ENCODE measurements at regions not wholly inside any gene's neighbourhood (a gene's known extent, or its start where the extent isn't known, plus 50 kb on each side); places are given as distances from the start of the nearest gene placed in this dataset.
A peak's percentile ranks its signal among the peaks of the same experiment; 100 is the strongest.

DNA sequence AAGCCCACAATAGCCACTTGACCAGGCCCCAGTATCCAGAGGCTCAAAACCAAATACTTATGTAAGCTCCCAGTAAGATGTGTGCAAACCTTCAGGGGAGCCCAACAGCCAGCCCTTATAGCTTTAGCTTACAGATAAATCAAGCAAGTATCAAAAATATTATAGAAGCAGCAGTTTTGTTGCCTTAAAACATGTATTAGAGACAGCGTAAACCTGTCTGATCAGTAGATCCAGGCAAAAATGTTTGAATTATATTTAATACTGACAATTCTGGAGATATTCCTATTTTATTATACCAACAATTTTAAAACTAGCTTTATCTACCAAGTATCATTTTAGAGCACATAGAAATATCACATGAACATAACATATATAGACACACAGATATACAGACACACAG, 365.6 kb upstream of the KLF4 start:
- ChIA-PET CTCF (no interaction called here), POLR2A (no interaction called here), RAD21 (ENCODE audit: low non-redundant PET in 1 of 2, low total read pairs in 2 of 2, uncharacterized antibody in 2 of 2, unreplicated experiment in 2 of 2) (no interaction called here)
- intact Hi-C loops (cut with micrococcal nuclease): no loop called here
- DNase-seq (ENCODE audit: low read depth, low spot score): no peak
- H3K27ac ChIP-seq (ENCODE audit: low read depth, low read length): no peak overlapping the region
- H3K27me3 ChIP-seq (ENCODE audit: insufficient read depth, low read length): no peaks in the 10 kb centered on the region
- no peak overlapping the region for H3K9ac ChIP-seq (ENCODE audit: low read length)
- no peaks in the 10 kb centered on the region for H3K79me2 ChIP-seq (ENCODE audit: insufficient read depth, low read length)
- no peaks in the 10 kb centered on the region for H3K9me2 ChIP-seq (ENCODE audit: insufficient read depth)
- H3K4me3 ChIP-seq (replicated peaks in 1 of 2; ENCODE audit: low read depth in 1 of 2, low read length in 2 of 2): no peak overlapping the region
- TF ChIP-seq SRF (IDR thresholded peaks at IDR 0.05; ENCODE audit: low read depth) (no peak), JUND (IDR thresholded peaks at IDR 0.05) (no peak), SP1 (IDR thresholded peaks at IDR 0.05; ENCODE audit: low read depth) (no peak), CBX3 (IDR thresholded peaks at IDR 0.05; ENCODE audit: low read depth) (peak; percentile 94), ZBTB33 (IDR thresholded peaks at IDR 0.05; ENCODE audit: extremely low read depth, insufficient replicate concordance, low read length) (no peak)
- no TSS peak for BruUV-seq (replicated peaks)
- H3K4me2 ChIP-seq (ENCODE audit: low read length): no peak overlapping the region
- H3K36me3 ChIP-seq (ENCODE audit: control insufficient read depth in 1 of 2, insufficient read depth in 2 of 2, low read length in 2 of 2): no peaks in the 10 kb centered on the region; a peak in 1 of 4 replicates
- peaks cover 0 to 3% of the 10 kb centered on the region in 2 experiments; a peak in 1 of 4 replicates for H3K9me3 ChIP-seq (ENCODE audit: control insufficient read depth in 1 of 2, insufficient read depth in 1 of 2, low read depth in 1 of 2, low read length in 2 of 2)
- ATAC-seq: no peak
- no peak overlapping the region for H2AFZ ChIP-seq (ENCODE audit: low read depth, low read length, poor library complexity, severe bottlenecking)
- H4K20me1 ChIP-seq (ENCODE audit: insufficient read depth): no peaks in the 10 kb centered on the region
- no peaks in the 10 kb centered on the region for H3K4me1 ChIP-seq (ENCODE audit: control insufficient read depth in 1 of 2, insufficient read depth in 2 of 2, low read length in 2 of 2)

DNA sequence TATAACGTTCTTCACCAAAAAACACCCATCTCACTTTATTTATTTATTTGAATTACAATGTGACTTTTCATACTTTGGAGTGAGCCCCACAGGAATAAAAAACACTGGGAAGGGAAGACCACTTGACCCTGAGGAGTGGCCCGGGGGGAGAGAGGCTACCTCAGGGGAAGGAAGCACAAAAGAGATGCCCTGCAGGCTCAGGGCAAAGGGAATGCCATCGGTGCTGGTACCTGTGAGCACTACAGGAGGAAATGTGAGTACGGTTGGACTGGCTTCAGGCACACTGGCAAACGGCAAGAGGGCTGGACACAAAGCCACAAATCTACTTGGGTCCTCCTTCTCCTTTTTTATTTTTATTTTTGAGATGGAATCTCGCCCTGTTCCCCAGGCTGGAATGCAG, 363.9 kb upstream of the KLF4 start:
- Histone ChIP-seq H3K9me2 (ENCODE audit: insufficient read depth) (no peaks in the 10 kb centered on the region), H3K79me2 (ENCODE audit: insufficient read depth, low read length) (no peaks in the 10 kb centered on the region), H3K4me1 (ENCODE audit: control insufficient read depth in 1 of 2, insufficient read depth in 2 of 2, low read length in 2 of 2) (no peaks in the 10 kb centered on the region), H3K9ac (ENCODE audit: low read length) (no peak overlapping the region), H2AFZ (ENCODE audit: low read depth, low read length, poor library complexity, severe bottlenecking) (peak overlapping the region; percentile 16), H3K9me3 (ENCODE audit: control insufficient read depth in 1 of 2, insufficient read depth in 1 of 2, low read depth in 1 of 2, low read length in 2 of 2) (peaks cover 0 to 3% of the 10 kb centered on the region in 2 experiments; a peak in 1 of 4 replicates), H3K27ac (ENCODE audit: low read depth, low read length) (no peak overlapping the region), H3K4me3 (replicated peaks in 1 of 2; ENCODE audit: low read depth in 1 of 2, low read length in 2 of 2) (no peak overlapping the region), H3K27me3 (ENCODE audit: insufficient read depth, low read length) (no peaks in the 10 kb centered on the region), H3K4me2 (ENCODE audit: low read length) (no peak overlapping the region), H3K36me3 (ENCODE audit: control insufficient read depth in 1 of 2, insufficient read depth in 2 of 2, low read length in 2 of 2) (no peaks in the 10 kb centered on the region; a peak in 1 of 4 replicates), H4K20me1 (ENCODE audit: insufficient read depth) (no peaks in the 10 kb centered on the region)
- DNase-seq (ENCODE audit: low read depth, low spot score): no peak
- ChIA-PET RAD21 (ENCODE audit: low non-redundant PET in 1 of 2, low total read pairs in 2 of 2, uncharacterized antibody in 2 of 2, unreplicated experiment in 2 of 2) (interaction anchor here in 1 of 2 experiments (0.6 kb wide), 1 partner anchor 68 kb away, joined by 3 read pairs; no protein-coding TSS in a partner anchor), CTCF (no interaction called here), POLR2A (no interaction called here)
- BruUV-seq (replicated peaks): no TSS peak
- ATAC-seq: no peak
- intact Hi-C loops (cut with micrococcal nuclease): no loop called here
- TF ChIP-seq ELF1 (IDR thresholded peaks at IDR 0.05; ENCODE audit: borderline replicate concordance, low read depth): no peak
- TF ChIP-seq SIN3A (IDR thresholded peaks at IDR 0.05; ENCODE audit: low read depth): no peak
- TF ChIP-seq EGR1 (IDR thresholded peaks at IDR 0.05; ENCODE audit: low read depth): no peak
- no peak for TF ChIP-seq JUND (IDR thresholded peaks at IDR 0.05)
- TF ChIP-seq SP1 (IDR thresholded peaks at IDR 0.05; ENCODE audit: low read depth): no peak
- TF ChIP-seq, protein P1, sequence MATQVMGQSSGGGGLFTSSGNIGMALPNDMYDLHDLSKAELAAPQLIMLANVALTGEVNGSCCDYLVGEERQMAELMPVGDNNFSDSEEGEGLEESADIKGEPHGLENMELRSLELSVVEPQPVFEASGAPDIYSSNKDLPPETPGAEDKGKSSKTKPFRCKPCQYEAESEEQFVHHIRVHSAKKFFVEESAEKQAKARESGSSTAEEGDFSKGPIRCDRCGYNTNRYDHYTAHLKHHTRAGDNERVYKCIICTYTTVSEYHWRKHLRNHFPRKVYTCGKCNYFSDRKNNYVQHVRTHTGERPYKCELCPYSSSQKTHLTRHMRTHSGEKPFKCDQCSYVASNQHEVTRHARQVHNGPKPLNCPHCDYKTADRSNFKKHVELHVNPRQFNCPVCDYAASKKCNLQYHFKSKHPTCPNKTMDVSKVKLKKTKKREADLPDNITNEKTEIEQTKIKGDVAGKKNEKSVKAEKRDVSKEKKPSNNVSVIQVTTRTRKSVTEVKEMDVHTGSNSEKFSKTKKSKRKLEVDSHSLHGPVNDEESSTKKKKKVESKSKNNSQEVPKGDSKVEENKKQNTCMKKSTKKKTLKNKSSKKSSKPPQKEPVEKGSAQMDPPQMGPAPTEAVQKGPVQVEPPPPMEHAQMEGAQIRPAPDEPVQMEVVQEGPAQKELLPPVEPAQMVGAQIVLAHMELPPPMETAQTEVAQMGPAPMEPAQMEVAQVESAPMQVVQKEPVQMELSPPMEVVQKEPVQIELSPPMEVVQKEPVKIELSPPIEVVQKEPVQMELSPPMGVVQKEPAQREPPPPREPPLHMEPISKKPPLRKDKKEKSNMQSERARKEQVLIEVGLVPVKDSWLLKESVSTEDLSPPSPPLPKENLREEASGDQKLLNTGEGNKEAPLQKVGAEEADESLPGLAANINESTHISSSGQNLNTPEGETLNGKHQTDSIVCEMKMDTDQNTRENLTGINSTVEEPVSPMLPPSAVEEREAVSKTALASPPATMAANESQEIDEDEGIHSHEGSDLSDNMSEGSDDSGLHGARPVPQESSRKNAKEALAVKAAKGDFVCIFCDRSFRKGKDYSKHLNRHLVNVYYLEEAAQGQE (IDR thresholded peaks at IDR 0.05; ENCODE audit: low read depth): no peak
- TF ChIP-seq FOSL1 (IDR thresholded peaks at IDR 0.05; ENCODE audit: low read depth): no peak
- TF ChIP-seq EZH2 (IDR thresholded peaks at IDR 0.05): no peak
- TF ChIP-seq TCF7L2 (IDR thresholded peaks at IDR 0.05; ENCODE audit: borderline replicate concordance, extremely low read depth, insufficient read depth, insufficient read length): no peak
- no peak for TF ChIP-seq ZNF274 (IDR thresholded peaks at IDR 0.05; ENCODE audit: low read depth, low read length)
- no peak for TF ChIP-seq RAD21 (IDR thresholded peaks at IDR 0.05; ENCODE audit: low read depth)
- no peak for TF ChIP-seq ZBTB33 (IDR thresholded peaks at IDR 0.05; ENCODE audit: extremely low read depth, insufficient replicate concordance, low read length)

All from HCT116 (cell line).